ENCODE measurements at regions not wholly inside any gene's neighbourhood (a gene's known extent, or its start where the extent isn't known, plus 50 kb on each side); places are given as distances from the start of the nearest gene placed in this dataset.

DNA sequence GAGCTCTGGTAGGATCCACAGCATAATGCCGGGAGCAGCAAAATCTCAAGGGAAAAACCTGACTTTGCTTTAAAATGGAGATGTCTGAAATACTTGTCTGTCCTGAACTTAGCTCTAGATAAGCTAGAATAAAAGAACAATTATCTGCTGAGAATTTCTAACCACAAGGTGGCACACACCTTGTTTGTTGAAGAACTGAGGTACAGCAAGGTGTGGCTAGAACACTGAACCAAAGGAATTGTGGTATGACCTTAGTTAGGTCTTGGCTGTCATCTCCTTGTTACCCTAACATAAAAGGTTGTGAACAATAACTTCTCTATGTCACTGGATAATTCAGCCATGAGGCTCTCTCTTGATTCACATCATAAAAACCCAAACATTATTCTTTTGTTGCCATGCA lies 72.3 kb upstream of the ANXA1 start:
- H3K9me3 ChIP-seq (ENCODE audit: severe bottlenecking): no peaks in the 10 kb centered on the region
- H3K27me3 ChIP-seq (ENCODE audit: insufficient read depth, poor library complexity, severe bottlenecking): no peaks in the 10 kb centered on the region
- no peak overlapping the region for H3K27ac ChIP-seq (ENCODE audit: poor library complexity, severe bottlenecking)
- H3K36me3 ChIP-seq (ENCODE audit: low read depth): no peaks in the 10 kb centered on the region
- no peak for DNase-seq (ENCODE audit: low spot score)
- no peaks in the 10 kb centered on the region for H3K4me1 ChIP-seq (ENCODE audit: insufficient read depth, poor library complexity, severe bottlenecking)
- peak; percentile 79 for ATAC-seq (ENCODE audit: low read depth)
- TF ChIP-seq, protein P1, sequence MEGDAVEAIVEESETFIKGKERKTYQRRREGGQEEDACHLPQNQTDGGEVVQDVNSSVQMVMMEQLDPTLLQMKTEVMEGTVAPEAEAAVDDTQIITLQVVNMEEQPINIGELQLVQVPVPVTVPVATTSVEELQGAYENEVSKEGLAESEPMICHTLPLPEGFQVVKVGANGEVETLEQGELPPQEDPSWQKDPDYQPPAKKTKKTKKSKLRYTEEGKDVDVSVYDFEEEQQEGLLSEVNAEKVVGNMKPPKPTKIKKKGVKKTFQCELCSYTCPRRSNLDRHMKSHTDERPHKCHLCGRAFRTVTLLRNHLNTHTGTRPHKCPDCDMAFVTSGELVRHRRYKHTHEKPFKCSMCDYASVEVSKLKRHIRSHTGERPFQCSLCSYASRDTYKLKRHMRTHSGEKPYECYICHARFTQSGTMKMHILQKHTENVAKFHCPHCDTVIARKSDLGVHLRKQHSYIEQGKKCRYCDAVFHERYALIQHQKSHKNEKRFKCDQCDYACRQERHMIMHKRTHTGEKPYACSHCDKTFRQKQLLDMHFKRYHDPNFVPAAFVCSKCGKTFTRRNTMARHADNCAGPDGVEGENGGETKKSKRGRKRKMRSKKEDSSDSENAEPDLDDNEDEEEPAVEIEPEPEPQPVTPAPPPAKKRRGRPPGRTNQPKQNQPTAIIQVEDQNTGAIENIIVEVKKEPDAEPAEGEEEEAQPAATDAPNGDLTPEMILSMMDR (IDR thresholded peaks at IDR 0.05; ENCODE audit: poor library complexity, severe bottlenecking): peak; percentile 62
- H3K4me3 ChIP-seq (ENCODE audit: severe bottlenecking): no peak overlapping the region

DNA sequence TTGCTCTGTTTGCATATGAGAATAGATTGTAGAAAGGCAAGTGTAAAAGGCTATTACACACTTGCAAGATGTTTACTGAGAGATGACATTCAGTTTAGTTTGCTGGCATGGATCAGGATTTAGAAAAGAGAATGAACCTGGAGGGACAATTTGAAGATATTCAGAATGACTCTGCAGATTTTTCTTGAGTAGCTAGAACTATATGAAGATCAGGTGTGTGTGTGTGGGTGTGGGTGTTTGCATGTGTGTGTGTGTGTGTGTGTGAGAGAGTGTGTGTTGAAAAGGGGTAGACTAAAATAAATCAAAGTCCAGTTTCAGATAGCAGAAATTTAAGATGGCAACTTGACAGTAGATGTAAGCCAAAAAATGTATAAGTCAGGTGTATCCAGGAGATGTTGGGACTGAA lies 74.0 kb upstream of the ANXA1 start:
- Histone ChIP-seq H3K4me1 (ENCODE audit: insufficient read depth, poor library complexity, severe bottlenecking) (no peaks in the 10 kb centered on the region), H3K9me3 (ENCODE audit: severe bottlenecking) (no peaks in the 10 kb centered on the region), H3K4me3 (ENCODE audit: severe bottlenecking) (no peak overlapping the region), H3K36me3 (ENCODE audit: low read depth) (no peaks in the 10 kb centered on the region), H3K27me3 (ENCODE audit: insufficient read depth, poor library complexity, severe bottlenecking) (no peaks in the 10 kb centered on the region), H3K27ac (ENCODE audit: poor library complexity, severe bottlenecking) (no peak overlapping the region)
- ATAC-seq (ENCODE audit: low read depth) (no peak), DNase-seq (ENCODE audit: low spot score) (no peak)
- TF ChIP-seq, protein P1 (IDR thresholded peaks at IDR 0.05; ENCODE audit: poor library complexity, severe bottlenecking): no peak

DNA sequence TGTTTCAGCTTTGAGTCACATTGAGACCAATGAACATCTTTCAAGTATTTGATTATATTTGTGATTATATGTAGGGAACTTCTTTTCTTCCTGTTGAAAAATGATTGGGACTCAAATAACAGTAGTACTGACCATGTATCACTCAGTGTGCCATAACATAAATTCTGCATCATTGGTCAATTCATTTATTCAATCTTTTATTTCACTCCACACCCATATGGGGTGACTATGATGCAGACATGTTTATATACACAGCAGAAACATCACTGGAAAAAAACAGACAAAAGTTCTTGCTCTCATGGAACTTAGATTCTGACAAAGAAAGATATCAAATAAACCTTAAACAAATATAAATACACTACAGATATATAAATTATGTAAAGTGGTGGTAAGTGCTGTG lies 74.7 kb upstream of the ANXA1 start:
- TF ChIP-seq, protein P1 (IDR thresholded peaks at IDR 0.05; ENCODE audit: poor library complexity, severe bottlenecking): no peak
- Histone ChIP-seq H3K4me3 (ENCODE audit: severe bottlenecking) (no peak overlapping the region), H3K9me3 (ENCODE audit: severe bottlenecking) (no peaks in the 10 kb centered on the region), H3K27ac (ENCODE audit: poor library complexity, severe bottlenecking) (no peak overlapping the region), H3K4me1 (ENCODE audit: insufficient read depth, poor library complexity, severe bottlenecking) (no peaks in the 10 kb centered on the region), H3K36me3 (ENCODE audit: low read depth) (no peaks in the 10 kb centered on the region), H3K27me3 (ENCODE audit: insufficient read depth, poor library complexity, severe bottlenecking) (no peaks in the 10 kb centered on the region)
- no peak for ATAC-seq (ENCODE audit: low read depth)
- DNase-seq (ENCODE audit: low spot score): no peak

DNA sequence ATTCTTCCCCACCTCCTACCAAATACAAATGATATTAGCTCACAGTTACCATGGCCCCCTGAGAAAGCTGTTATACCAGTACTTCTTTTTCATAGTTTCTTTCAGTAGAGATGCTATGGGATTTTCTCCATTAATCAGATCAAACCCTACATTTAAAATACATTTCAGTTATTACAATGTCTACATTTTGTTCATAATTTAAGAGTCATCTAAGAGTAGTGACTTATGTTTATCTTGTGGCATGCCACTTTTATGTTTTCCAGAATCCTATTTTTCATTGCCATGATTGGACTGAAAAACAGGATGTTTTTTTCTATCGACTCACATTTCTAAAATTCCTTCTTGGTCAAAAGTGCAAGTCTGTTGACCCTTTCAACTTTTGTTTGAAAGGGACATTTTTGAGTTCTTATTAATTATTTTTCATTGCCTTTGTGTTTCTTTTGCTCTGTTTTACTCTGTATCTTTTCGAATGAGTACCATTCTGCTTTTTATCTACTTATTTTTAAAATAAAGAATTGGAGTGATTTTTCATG lies 77.4 kb upstream of the ANXA1 start:
- Histone ChIP-seq H3K4me3 (ENCODE audit: severe bottlenecking) (no peak overlapping the region), H3K27me3 (ENCODE audit: insufficient read depth, poor library complexity, severe bottlenecking) (no peaks in the 10 kb centered on the region), H3K9me3 (ENCODE audit: severe bottlenecking) (no peaks in the 10 kb centered on the region), H3K4me1 (ENCODE audit: insufficient read depth, poor library complexity, severe bottlenecking) (no peaks in the 10 kb centered on the region), H3K36me3 (ENCODE audit: low read depth) (no peaks in the 10 kb centered on the region), H3K27ac (ENCODE audit: poor library complexity, severe bottlenecking) (no peak overlapping the region)
- TF ChIP-seq, protein P1 (IDR thresholded peaks at IDR 0.05; ENCODE audit: poor library complexity, severe bottlenecking): no peak
- ATAC-seq (ENCODE audit: low read depth) (no peak), DNase-seq (ENCODE audit: low spot score) (no peak)

DNA sequence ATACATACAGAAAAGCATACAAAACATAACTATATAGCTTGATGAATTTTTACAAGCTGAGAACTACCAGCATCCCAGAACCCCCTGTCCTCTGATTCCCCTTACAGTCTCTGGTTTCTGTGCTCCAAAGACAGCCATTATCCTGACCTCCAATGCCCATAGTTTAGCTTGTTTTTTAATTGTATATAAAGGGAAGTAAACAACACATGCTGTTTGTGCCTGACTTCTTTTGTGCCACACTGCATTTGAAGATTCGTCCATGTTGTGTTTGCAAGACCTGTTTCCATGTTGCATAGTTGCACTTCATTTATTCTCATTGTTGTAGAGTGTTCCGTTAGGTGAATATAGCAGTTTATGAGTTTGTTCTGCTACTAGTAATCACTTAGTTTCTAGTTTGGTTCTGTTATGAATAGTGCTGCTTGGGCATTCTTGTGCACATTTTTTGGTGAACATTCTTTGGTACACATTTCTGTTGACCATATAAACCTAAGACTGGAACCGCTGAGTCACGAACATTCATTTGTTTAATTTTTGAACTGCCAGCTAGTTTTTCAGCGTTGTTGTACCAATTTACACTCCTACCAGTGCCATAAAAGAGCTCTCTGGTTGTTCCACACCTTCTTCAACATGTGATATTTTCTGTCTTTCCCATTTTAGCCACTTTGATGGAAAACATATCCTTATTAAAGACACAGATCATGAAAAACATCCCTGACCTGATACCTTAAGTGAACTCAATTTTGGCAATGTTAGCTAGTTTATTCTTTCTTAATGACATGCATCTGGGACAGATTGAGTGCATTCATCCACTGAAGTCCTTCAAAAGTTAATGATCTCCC lies 78.1 kb upstream of the ANXA1 start:
- H3K4me1 ChIP-seq (ENCODE audit: insufficient read depth, poor library complexity, severe bottlenecking): no peaks in the 10 kb centered on the region
- no peaks in the 10 kb centered on the region for H3K9me3 ChIP-seq (ENCODE audit: severe bottlenecking)
- H3K4me3 ChIP-seq (ENCODE audit: severe bottlenecking): no peak overlapping the region
- no peak for ATAC-seq (ENCODE audit: low read depth)
- DNase-seq (ENCODE audit: low spot score): no peak
- no peaks in the 10 kb centered on the region for H3K36me3 ChIP-seq (ENCODE audit: low read depth)
- TF ChIP-seq, protein P1 (IDR thresholded peaks at IDR 0.05; ENCODE audit: poor library complexity, severe bottlenecking): no peak
- no peaks in the 10 kb centered on the region for H3K27me3 ChIP-seq (ENCODE audit: insufficient read depth, poor library complexity, severe bottlenecking)
- no peak overlapping the region for H3K27ac ChIP-seq (ENCODE audit: poor library complexity, severe bottlenecking)
